MM.1S (cell line): ENCODE measurements at regions not wholly inside any gene's neighbourhood (a gene's known extent, or its start where the extent isn't known, plus 50 kb on each side); places are given as distances from the start of the nearest gene placed in this dataset.

Experiments used
- EZH2 ChIP-seq: fragments of 300-600 bp; sonication (generic); optimal IDR thresholded peaks from 2 replicates; pipeline ENCODE3; 2017; ENCODE audit warnings: low read depth, mild to moderate bottlenecking, antibody characterized with exemption, low read length, mixed read lengths
- TF ChIP-seq, protein P1 (sequence below): fragments of 300-600 bp; sonication (generic); IDR thresholded peaks from 2 replicates; pipeline ENCODE4 v1.5.1; 2016; ENCODE audit warnings: antibody characterized with exemption, low read length, mixed read lengths

GRCh38 chrX:99078301-99078700, 1331.8 kb downstream of the PCDH19 start:
- no peak for TF ChIP-seq EZH2
- TF ChIP-seq, protein P1, sequence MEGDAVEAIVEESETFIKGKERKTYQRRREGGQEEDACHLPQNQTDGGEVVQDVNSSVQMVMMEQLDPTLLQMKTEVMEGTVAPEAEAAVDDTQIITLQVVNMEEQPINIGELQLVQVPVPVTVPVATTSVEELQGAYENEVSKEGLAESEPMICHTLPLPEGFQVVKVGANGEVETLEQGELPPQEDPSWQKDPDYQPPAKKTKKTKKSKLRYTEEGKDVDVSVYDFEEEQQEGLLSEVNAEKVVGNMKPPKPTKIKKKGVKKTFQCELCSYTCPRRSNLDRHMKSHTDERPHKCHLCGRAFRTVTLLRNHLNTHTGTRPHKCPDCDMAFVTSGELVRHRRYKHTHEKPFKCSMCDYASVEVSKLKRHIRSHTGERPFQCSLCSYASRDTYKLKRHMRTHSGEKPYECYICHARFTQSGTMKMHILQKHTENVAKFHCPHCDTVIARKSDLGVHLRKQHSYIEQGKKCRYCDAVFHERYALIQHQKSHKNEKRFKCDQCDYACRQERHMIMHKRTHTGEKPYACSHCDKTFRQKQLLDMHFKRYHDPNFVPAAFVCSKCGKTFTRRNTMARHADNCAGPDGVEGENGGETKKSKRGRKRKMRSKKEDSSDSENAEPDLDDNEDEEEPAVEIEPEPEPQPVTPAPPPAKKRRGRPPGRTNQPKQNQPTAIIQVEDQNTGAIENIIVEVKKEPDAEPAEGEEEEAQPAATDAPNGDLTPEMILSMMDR, result no peak
